GM21528 (cell line): ENCODE measurements at regions not wholly inside any gene's neighbourhood (a gene's known extent, or its start where the extent isn't known, plus 50 kb on each side); places are given as distances from the start of the nearest gene placed in this dataset.

Source experiments
- ATAC-seq: cut with Tn5 transposase; IDR thresholded peaks from one replicate; pipeline ENCODE4 v1.9.1; 2021; ENCODE audit warnings: mild to moderate bottlenecking, moderate library complexity; ENCODE audit not compliant: unreplicated experiment, low FRiP score

GRCh38 chr1:98222706-98223105 lies 301.9 kb upstream of the DPYD start:
- no peak for ATAC-seq

DNA sequence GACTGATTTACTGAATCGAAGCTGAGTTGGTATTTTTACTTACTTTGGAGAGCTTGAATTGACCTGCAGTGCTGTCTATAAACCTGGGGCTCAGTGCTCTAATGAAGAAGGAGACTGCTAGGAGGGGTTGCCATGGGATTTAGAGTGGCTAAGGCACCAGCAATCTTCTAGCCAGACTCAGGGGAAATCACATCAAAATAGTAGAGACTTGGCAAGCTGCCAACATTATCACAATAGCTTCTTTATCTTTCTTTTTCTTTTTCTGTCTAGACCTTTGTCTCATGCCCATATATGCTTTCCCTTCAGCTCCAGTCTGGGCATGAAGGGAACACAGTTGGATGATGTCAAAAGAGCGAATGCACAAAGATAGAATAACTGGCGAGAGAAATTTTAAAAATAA lies 301.1 kb upstream of the DPYD start:
- ATAC-seq, result no peak

GRCh38 chr1:98217601-98218000 lies 296.8 kb upstream of the DPYD start:
- no peak for ATAC-seq

GRCh38 chr1:98216304-98216703 lies 295.5 kb upstream of the DPYD start:
- ATAC-seq, result no peak

DNA sequence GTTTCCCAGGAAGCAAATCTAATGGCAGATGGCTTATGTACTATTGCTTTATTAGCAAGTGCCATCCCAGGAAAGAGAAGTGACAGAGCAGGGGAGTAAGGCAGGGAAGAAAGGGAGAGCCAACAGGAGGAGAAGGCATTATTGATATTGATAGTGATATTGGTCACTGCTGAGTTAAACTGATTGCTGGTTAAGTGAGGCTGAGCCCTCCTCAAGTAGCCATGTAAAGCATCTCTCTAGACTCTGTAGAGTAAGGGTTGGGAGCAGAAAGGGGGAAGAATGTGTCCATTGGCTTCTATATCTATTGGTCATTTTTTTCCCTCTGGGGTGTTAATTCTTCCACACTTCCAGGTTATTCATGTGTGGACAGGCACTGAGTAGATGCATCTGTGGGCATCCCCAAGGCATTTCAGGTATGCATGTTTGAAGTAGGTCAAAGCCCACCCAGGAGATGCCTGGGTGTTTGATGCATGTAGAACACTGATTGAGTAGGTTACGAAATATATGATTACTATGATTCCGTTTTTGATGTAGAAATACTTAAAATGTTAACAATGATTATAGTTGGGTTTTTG lies 290.5 kb upstream of the DPYD start:
- ATAC-seq, result no peak

- ATAC-seq, result no peak
Observed at GRCh38 chr1:98210563-98210962, 289.7 kb upstream of the DPYD start.

DNA sequence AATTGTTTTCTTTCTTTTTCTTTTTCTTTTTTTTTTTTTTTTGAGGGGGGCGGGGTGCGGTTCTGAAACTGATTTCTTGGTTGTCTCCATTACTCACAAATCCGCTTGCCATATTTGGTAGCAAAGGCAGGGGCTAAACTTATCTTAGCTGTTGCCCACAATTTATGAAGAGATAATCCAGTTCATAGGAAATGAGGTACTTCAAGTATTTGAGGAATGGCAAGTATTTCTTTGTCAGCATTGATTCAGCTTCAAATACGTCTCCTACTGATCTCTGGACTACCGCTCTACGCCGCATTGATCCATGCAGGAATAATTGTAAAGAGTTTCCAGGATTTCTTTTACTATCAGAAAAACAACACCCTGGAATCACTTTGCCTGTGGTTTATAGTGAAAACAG lies 289.2 kb upstream of the DPYD start:
- no peak for ATAC-seq

- ATAC-seq, result no peak
Observed at GRCh38 chr1:98205291-98206017, 284.6 kb upstream of the DPYD start.

GRCh38 chr1:98203466-98203865 lies 282.6 kb upstream of the DPYD start:
- ATAC-seq, result no peak

- ATAC-seq, result no peak
Observed at GRCh38 chr1:98201666-98202081, 280.8 kb upstream of the DPYD start.

DNA sequence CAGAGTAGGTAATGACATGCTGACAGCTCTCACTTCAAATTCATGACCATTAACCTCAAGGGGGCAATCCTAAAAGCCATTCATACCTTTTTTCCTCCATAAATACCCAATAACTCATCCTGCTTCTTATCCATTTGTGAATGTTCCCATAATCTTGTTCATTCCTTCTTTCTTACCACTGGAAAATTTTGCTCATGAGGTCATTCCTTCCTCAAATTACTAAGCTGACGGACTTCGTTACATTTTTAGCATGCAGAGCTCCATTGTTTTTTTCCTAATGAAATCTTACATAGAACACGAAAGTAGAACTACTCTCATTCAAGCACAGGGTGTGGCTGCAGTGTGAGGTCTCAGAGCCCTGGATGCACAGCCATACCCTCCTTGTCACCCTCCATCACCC lies 276.5 kb upstream of the DPYD start:
- ATAC-seq, result no peak

GRCh38 chr1:98196012-98196411 lies 275.2 kb upstream of the DPYD start:
- no peak for ATAC-seq

GRCh38 chr1:98188774-98189173 lies 267.9 kb upstream of the DPYD start:
- ATAC-seq, result no peak

GRCh38 chr1:98184856-98185255 lies 264.0 kb upstream of the DPYD start:
- ATAC-seq, result no peak

GRCh38 chr1:98181036-98181764 lies 260.4 kb upstream of the DPYD start:
- no peak for ATAC-seq

DNA sequence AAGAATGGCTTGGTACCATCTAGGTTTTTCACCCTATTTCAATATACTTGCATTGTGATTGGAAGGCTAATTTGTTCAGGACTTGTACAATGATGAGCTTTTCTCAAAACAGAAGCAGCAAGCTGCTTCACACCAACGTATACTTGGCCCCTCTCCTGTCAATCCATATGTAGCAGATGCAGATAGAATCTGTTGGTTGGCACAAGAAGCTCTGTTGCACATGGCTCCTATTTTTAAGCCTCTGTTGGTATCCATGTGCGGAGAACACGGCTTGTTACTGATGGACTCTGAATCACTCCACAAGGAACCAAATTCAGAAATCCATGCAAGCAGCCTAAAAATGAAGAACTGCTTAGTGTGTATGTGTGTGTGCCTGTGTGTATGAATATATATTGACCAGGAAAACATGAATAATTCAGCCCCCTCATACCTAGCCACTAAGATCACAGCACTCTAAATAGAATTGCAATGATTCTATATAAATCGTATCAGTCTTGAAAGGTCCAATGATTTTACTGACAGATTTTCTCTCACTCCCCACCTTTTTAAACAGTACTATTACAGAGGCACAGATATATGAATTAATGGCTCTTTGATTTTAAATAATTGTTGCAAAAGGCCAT lies 258.4 kb upstream of the DPYD start:
- no peak for ATAC-seq

- ATAC-seq, result no peak
Observed at GRCh38 chr1:98177751-98178150, 256.9 kb upstream of the DPYD start.

GRCh38 chr1:98176936-98177335 lies 256.1 kb upstream of the DPYD start:
- no peak for ATAC-seq

DNA sequence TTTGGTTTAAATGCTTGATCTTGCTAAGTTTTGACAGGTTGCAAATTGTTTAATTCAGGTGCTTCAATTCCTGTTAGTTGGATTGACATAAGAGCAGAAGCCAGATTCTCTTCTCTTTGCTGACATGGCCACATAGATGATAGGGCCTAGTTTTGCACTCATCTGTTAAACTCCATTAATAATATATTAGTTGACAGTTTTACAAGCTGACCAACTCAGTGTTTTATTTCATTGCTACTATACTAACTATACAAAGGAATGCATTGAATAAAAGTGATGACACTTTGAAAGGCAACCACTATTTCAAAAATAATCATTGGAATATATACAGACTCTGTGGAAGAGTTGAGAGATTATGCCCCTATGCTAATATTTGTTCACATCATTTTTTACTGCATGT lies 255.6 kb upstream of the DPYD start:
- ATAC-seq, result no peak

GRCh38 chr1:98172578-98172977 lies 251.7 kb upstream of the DPYD start:
- no peak for ATAC-seq

DNA sequence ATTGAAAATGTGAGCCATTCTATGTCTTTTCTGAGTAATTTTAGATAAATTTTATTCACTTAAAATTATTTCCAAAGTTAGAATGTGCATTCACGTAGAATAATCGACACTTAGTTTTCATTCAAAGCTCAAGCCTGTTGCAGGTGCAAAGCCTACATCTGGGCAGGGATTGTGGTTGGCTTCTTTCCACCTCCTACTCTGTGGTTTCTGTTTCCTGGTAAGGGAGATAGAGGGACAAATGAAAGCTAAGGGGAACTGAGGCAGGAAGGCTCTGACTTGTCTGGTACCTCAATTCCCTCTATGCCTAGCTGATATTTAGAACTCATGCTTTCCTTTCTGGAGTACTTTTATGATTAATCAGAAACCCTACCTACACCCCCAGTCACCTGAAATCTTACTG lies 251.2 kb upstream of the DPYD start:
- no peak for ATAC-seq
